ENCODE measurements at regions not wholly inside any gene's neighbourhood (a gene's known extent, or its start where the extent isn't known, plus 50 kb on each side); places are given as distances from the start of the nearest gene placed in this dataset.

GRCh38 chr3:25844891-25845290 is 55.0 kb downstream of the OXSM start (continued):
- no peak for TF ChIP-seq SP1 (IDR thresholded peaks at IDR 0.05; ENCODE audit: low read depth, low read length)

DNA sequence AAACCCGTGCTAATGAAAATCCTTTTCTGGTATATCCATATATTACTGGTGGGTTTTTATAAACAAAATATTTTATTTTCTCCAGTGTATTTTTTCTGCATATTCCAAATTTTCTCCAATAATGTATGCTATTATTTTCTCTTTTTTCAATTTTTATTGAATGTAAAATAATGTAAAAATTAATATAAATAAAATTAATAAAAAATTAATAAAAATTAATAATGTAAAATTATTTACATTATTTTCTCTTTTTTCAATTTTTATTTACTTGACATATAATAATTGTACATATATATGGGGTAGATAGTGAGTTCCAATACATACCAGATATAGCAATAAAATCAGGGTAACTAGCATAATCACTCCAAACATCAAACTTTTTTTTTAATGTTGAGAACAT is 56.4 kb downstream of the OXSM start:
- Histone ChIP-seq H3K4me1 (replicated peaks in 1 of 4; ENCODE audit: control insufficient read depth in 3 of 4, insufficient read depth in 4 of 4, low read length in 3 of 4) (no peaks in the 10 kb centered on the region), H3K23me2 (ENCODE audit: low read depth, low read length) (no peaks in the 10 kb centered on the region), H3K4ac (replicated peaks; ENCODE audit: insufficient read length, low read depth, low read length) (no peak overlapping the region), H3K4me3 (ENCODE audit: extremely low read depth in 1 of 4, insufficient read depth in 2 of 4, low read depth in 3 of 4, low read length in 4 of 4) (no peak overlapping the region), H3K79me2 (ENCODE audit: control insufficient read depth in 1 of 2, insufficient read depth in 2 of 2, low read length in 2 of 2) (no peaks in the 10 kb centered on the region), H4K91ac (replicated peaks; ENCODE audit: insufficient read length, low read length) (no peak overlapping the region), H2BK20ac (ENCODE audit: low read length) (no peak overlapping the region), H2BK12ac (ENCODE audit: low read depth, low read length) (no peak overlapping the region), H3K14ac (ENCODE audit: insufficient read length) (no peak overlapping the region), H4K8ac (ENCODE audit: extremely low read depth, insufficient read depth, low read length) (no peak overlapping the region), H3K4me2 (ENCODE audit: insufficient read depth in 1 of 2, low read depth in 2 of 2, low read length in 2 of 2) (no peak overlapping the region), H3K79me1 (ENCODE audit: low read depth, low read length) (no peaks in the 10 kb centered on the region), H3K36me3 (ENCODE audit: control insufficient read depth in 2 of 4, insufficient read depth in 4 of 4, low read length in 3 of 4) (no peaks in the 10 kb centered on the region), H3K18ac (ENCODE audit: extremely low read depth, low read length) (no peak overlapping the region), H4K5ac (ENCODE audit: insufficient read length, low read depth, low read length) (no peak overlapping the region), H2AK5ac (ENCODE audit: low read depth, low read length) (no peak overlapping the region), H3K27ac (ENCODE audit: low read depth, low read length) (no peak overlapping the region), H4K20me1 (replicated peaks in 1 of 2; ENCODE audit: control insufficient read depth in 1 of 2, insufficient read depth in 2 of 2, low read length in 2 of 2) (no peaks in the 10 kb centered on the region), H3K27me3 (replicated peaks in 1 of 4; ENCODE audit: control insufficient read depth in 3 of 4, extremely low read depth in 1 of 4, insufficient read depth in 3 of 4, low read length in 3 of 4) (no peaks in the 10 kb centered on the region), H2BK120ac (replicated peaks; ENCODE audit: low read depth, low read length) (no peak overlapping the region), H2BK15ac (ENCODE audit: low read length) (no peak overlapping the region), H3K9me3 (ENCODE audit: insufficient read depth in 2 of 2, low read depth in 1 of 2, low read length in 1 of 2) (0 out of 4 replicates have a peak, but pooled peaks cover 0 to under 1% of the 10 kb centered on the region in 2 experiments), H2BK5ac (ENCODE audit: low read depth, low read length) (no peak overlapping the region), H3K56ac (replicated peaks; ENCODE audit: insufficient read length, low read depth, low read length) (no peak overlapping the region), H3K23ac (ENCODE audit: insufficient read length) (no peak overlapping the region), H3K9ac (replicated peaks in 1 of 4; ENCODE audit: extremely low read depth in 1 of 4, low read depth in 3 of 4, low read length in 3 of 4) (no peak overlapping the region), H2AFZ (ENCODE audit: low read length) (no peak overlapping the region)
- no peak for DNase-seq (ENCODE audit: low read depth in 1 of 2, low spot score in 2 of 2)
- 85% methylated on average over 1 of the region's 1 CpG; no CpG with 5 or more reads in 1 of the 2 experiments for WGBS, 2 experiments (ENCODE audit: extremely low coverage in 1 of 2, insufficient coverage in 1 of 2, insufficient read length in 1 of 2, insufficient replicate concordance in 2 of 2, low coverage in 1 of 2, low lambda C conversion rate in 2 of 2, missing lambda C conversion rate in 1 of 2)
- CTCF ChIA-PET (ENCODE audit: partially characterized antibody) = interaction anchor here (1.2 to 2.2 kb wide), 3 partner anchors 11 to 198 kb away, joined by 3 to 18 read pairs (median 4); no protein-coding TSS in a partner anchor
- no peak for FAIRE-seq
- POLR2A ChIA-PET (ENCODE audit: partially characterized antibody) = no interaction called here
- TF ChIP-seq RAD21 (IDR thresholded peaks at IDR 0.05 in 1 of 2, conservative IDR thresholded peaks at IDR 0.05 in 1 of 2; ENCODE audit: low read depth in 2 of 2, low read length in 2 of 2) (no peak), TAF7 (optimal IDR thresholded peaks at IDR 0.05; ENCODE audit: borderline replicate concordance, low read depth, low read length) (no peak), ATF3 (IDR thresholded peaks at IDR 0.05; ENCODE audit: insufficient read depth, low read depth, low read length) (no peak), BCL11A (IDR thresholded peaks at IDR 0.05; ENCODE audit: low read depth in 2 of 2, low read length in 2 of 2) (no peak), TAF1 (IDR thresholded peaks at IDR 0.05; ENCODE audit: low read depth, low read length) (no peak), CHD1 (IDR thresholded peaks at IDR 0.05; ENCODE audit: low read depth, low read length) (no peak), NRF1 (IDR thresholded peaks at IDR 0.05; ENCODE audit: low read depth, low read length) (no peak), MAFK (IDR thresholded peaks at IDR 0.05; ENCODE audit: low read depth, low read length) (no peak), SIRT6 (IDR thresholded peaks at IDR 0.05; ENCODE audit: low read length) (no peak), EP300 (IDR thresholded peaks at IDR 0.05; ENCODE audit: borderline replicate concordance in 1 of 2, low read depth in 2 of 2, low read length in 2 of 2) (no peak), GTF2F1 (IDR thresholded peaks at IDR 0.05; ENCODE audit: borderline replicate concordance, low read depth, low read length) (no peak), CREB1 (IDR thresholded peaks at IDR 0.05) (no peak)
